ENCODE measurements at regions not wholly inside any gene's neighbourhood (a gene's known extent, or its start where the extent isn't known, plus 50 kb on each side); places are given as distances from the start of the nearest gene placed in this dataset.
A peak's percentile ranks its signal among the peaks of the same experiment; 100 is the strongest.

GRCh38 chr3:194075088-194075615, 60.8 kb upstream of the HES1 start:
- DNase-seq, result no peak

- no peak for DNase-seq
Measured at GRCh38 chr3:194075802-194076460, 60.0 kb upstream of the HES1 start.

DNA sequence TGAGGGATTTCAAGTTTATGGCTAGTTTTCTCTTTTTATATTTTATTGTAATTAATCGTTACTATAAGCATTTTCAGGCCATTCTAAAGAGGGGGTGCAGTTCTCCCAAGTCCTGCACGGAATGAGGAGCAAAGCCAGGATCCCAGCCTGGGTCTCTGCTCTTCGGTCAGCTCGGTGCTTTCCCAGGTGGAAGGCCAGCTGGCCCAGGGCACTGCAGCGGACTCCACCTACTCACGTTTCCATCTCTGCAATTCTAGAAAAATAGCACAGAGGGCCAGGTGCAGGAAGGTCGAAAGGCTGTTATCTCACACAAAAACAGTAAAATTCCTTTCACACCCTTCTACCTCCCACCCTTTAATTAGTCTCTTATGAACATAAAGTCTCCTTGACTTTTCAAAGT, 59.5 kb upstream of the HES1 start:
- DNase-seq, result no peak

GRCh38 chr3:194077602-194078001, 58.3 kb upstream of the HES1 start:
- no peak for DNase-seq

- DNase-seq, result no peak
Measured at GRCh38 chr3:194078045-194078821, 57.7 kb upstream of the HES1 start.

GRCh38 chr3:194079702-194080172, 56.2 kb upstream of the HES1 start:
- no peak for DNase-seq

DNA sequence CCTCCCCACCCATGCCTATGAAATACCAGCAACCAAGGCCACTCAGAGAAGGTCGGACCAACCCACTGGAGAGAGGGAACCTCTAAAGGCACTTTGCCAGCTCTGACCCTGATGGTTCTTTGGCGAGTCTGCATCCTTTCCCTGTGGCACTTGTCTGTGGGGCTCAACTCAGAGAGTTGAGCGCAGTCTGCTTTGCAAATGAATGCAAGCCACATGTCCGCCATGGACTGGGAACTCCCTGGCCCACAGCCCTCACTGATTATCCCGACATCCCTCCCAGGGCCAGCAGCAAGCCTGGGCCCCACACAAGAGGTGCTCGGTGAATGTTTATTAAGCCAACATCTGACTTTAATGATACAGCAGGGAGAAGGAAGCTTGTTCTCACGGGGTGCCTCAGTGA, 55.5 kb upstream of the HES1 start:
- DNase-seq, result no peak

DNA sequence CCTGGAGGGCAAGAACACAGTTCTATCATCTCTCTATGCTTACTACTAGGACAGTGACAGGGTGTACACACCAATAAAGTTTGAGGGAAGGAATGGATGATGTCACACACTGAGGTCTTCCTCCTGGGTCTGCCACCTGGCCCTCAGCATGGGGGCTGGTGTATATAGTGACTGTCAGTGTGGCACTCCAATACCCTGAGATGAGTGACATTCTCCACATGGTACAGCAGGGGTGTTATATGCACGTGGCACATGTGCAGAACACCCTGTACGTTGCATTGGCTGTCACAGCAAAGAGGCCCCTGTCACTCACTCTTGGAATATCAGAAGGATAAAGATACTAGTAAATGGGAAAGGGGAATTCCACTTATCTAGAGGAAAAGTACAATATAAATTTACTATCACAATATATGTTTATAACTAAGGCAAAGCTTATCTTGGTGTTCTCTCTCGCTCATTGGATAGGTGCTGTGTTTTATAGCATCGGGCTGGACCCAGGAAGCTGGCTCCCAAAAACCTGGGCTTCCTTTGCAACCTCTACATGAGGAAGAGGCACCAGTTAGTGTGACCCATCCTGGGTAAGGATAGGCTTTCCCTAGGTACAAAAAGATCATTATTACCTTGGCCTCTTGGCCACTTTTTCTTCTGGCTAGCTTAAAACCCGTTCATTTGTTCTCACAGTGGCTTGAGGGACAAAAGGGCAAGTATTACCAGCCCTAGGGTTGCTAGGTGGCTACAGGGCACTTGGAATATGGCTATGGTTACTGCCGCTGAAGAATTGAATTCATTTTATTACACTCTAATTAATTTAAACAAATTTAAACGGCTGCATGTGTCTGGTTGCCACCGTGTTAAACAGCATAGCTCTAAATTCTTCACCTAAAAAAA, 54.8 kb upstream of the HES1 start:
- DNase-seq, result no peak

- no peak for DNase-seq
Measured at GRCh38 chr3:194081826-194082225, 54.1 kb upstream of the HES1 start.

GRCh38 chr3:194082743-194083636, 53.0 kb upstream of the HES1 start:
- DNase-seq, result peak; percentile 74

DNA sequence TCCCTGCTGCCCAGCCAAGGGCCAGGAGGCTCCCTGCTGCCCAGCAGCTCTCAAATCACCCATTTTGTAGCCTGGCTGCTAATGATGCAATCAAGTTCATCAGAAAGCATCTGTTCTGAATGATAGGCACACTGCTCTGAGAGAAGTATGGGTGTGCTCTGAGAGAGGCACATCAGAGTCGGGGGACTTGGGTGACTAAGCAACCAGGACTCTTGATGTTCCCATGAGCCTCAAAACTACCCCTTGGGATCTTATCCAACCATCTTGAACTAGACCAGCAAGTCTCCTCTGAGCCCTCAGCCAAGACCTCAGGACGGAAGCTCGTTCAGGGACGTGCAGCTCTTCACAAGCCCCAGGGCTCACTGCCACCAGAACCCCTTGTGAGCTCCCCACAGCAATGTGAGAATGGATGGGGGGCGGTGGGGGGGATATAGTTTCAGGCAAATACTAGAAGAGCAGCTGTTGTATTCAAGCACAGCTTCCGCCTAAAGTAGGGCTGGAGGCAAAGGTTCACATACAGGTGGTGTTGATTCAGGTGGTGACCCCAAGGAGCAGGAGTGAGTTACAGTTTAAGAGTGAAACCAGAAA, 52.2 kb upstream of the HES1 start:
- DNase-seq, result no peak

DNA sequence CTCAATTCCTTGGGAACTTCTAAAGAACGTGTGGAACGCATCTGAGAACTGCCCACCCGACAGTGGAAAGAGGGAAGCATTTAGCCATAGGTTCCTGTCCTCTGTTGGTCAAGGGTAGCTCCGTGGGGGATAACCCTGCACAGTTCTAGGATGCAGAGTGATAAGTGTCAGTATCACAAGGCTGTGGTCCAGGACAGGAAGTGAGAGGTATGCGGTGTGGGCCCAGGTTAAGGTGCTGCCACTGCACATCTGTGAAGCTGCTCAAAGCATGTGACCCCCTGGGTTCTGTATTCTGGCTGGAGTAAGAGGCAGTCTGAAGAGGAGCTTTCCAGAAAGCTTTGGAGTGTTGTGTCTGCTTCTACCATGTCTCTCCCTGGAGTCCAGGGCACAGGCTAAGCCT, 51.7 kb upstream of the HES1 start:
- no peak for DNase-seq
